K562 (cell line): ENCODE measurements at regions not wholly inside any gene's neighbourhood (a gene's known extent, or its start where the extent isn't known, plus 50 kb on each side); places are given as distances from the start of the nearest gene placed in this dataset.
A peak's percentile ranks its signal among the peaks of the same experiment; 100 is the strongest.

ENCODE experiments used
- ATAC-seq: fragments of 200-7000 bp; cut with Tn5 transposase; 3 replicates; pipeline ENCODE4 v1.9.1; 2020; ENCODE audit warnings: moderate library complexity
- BruUV-seq: library from RNA; stranded (reverse); fragments of 400-500 nt; replicated peaks from 2 replicates; lab custom pipeline; 2021; lab: Mats Ljungman, UMichigan
- CTCF ChIA-PET: fragments of 300-600 bp; formaldehyde crosslinking; extraction: SDS; loops from one replicate; lab custom pipeline; 2021; ENCODE audit warnings: low intra/inter-chr PET ratio; lab: Yijun Ruan, JAX
- POLR2A ChIA-PET: fragments of 300-600, 350-650 bp; sonication (Branson Sonifier 250); formaldehyde crosslinking; extraction: SDS; loops from one replicate; lab custom pipeline; 2021; ENCODE audit warnings: antibody characterized with exemption, inconsistent platforms; lab: Yijun Ruan, JAX
- DNase-seq, 4 experiments: peaks; one replicate each; pipeline versions ENCODE4 v3.0.0 to v3.0.0-alpha.2; 2011 to 2018; ENCODE audit warnings: low spot score in 3 of 4, mixed read lengths in 3 of 4; ENCODE audit errors: extremely low read depth in 1 of 4
- FAIRE-seq: peaks from 2 replicates; lab custom pipeline; 2011; peaks lifted over from hg19 to GRCh38; lab: Jason Lieb, UNC
- H2AFZ ChIP-seq: 2 replicates; pipeline ENCODE4 v1.6.0; 2011; ENCODE audit warnings: low read depth, low read length, control low read depth, inconsistent platforms
- H3K27ac ChIP-seq: fragments of 200-600 bp; 3 replicates; pipeline ENCODE4 v1.8.0; 2011; ENCODE audit warnings: low read depth, mild to moderate bottlenecking, control low read depth, inconsistent platforms, low read length, moderate library complexity, mixed read lengths; ENCODE audit errors: extremely low read depth
- H3K27me3 ChIP-seq, 2 experiments: fragments of 300-600 bp in 1 of 2; 2 replicates in 1 of 2; 3 replicates in 1 of 2; pipeline versions ENCODE4 v1.6.0 to v1.8.0; 2011; ENCODE audit warnings: inconsistent platforms in 2 of 2, low read length in 2 of 2, mild to moderate bottlenecking in 1 of 2, mixed read lengths in 1 of 2, moderate library complexity in 1 of 2; ENCODE audit not compliant: control insufficient read depth in 2 of 2, insufficient read depth in 2 of 2
- H3K36me3 ChIP-seq: fragments of 300-600 bp; 3 replicates; pipeline ENCODE4 v1.8.0; 2011; ENCODE audit warnings: mild to moderate bottlenecking, low read length, inconsistent platforms; ENCODE audit not compliant: control insufficient read depth, insufficient read depth
- H3K4me1 ChIP-seq, 2 experiments: fragments of 200-600 bp in 1 of 2; replicated peaks in 1 of 2; 2 replicates in 1 of 2; 3 replicates in 1 of 2; pipeline versions ENCODE4 v1.5.1 to v1.8.0; 2011; ENCODE audit warnings: inconsistent platforms in 2 of 2, low read length in 2 of 2, mild to moderate bottlenecking in 1 of 2, mixed read lengths in 1 of 2, moderate library complexity in 1 of 2; ENCODE audit not compliant: control insufficient read depth in 2 of 2, insufficient read depth in 2 of 2
- H3K4me2 ChIP-seq: 2 replicates; pipeline ENCODE4 v1.6.1; 2011; ENCODE audit warnings: low read length, control low read depth, inconsistent platforms, mixed read lengths; ENCODE audit not compliant: insufficient read depth
- H3K4me3 ChIP-seq: fragments of 200-600 bp; sonication (generic), shearing (Covaris generic); 2 replicates; pipeline ENCODE4 v1.5.1; 2016; ENCODE audit warnings: control low read depth, inconsistent platforms
- H3K79me2 ChIP-seq: fragments of 200-600 bp; 3 replicates; pipeline ENCODE4 v1.8.0; 2011; ENCODE audit warnings: low read length, inconsistent platforms; ENCODE audit not compliant: control insufficient read depth, insufficient read depth
- H3K9ac ChIP-seq, 2 experiments: 2 replicates each; pipeline versions ENCODE4 v1.6.0 to v1.6.1; 2011; ENCODE audit warnings: low read depth in 2 of 2, low read length in 2 of 2, control low read depth in 1 of 2, inconsistent platforms in 1 of 2, mild to moderate bottlenecking in 1 of 2, mixed read lengths in 1 of 2; ENCODE audit not compliant: insufficient read depth in 1 of 2
- H3K9me1 ChIP-seq: one replicate; pipeline ENCODE4 v1.6.0; 2011; ENCODE audit warnings: inconsistent platforms, mild to moderate bottlenecking, low read length, moderate library complexity; ENCODE audit not compliant: control insufficient read depth, insufficient read depth
- H3K9me3 ChIP-seq: replicated peaks from 2 replicates; pipeline ENCODE4 v1.5.1; 2011; ENCODE audit warnings: low read depth, low read length, inconsistent platforms; ENCODE audit not compliant: control insufficient read depth, insufficient read depth
- H4K20me1 ChIP-seq: replicated peaks from 2 replicates; pipeline ENCODE4 v1.6.1; 2011; ENCODE audit warnings: low read length, inconsistent platforms, mixed read lengths; ENCODE audit not compliant: control insufficient read depth, insufficient read depth
- FIP1L1 ChIP-seq: fragments of 200-400 bp; formaldehyde crosslinking; IDR thresholded peaks from 2 replicates; pipeline ENCODE4 v1.6.1; 2018; ENCODE audit warnings: mild to moderate bottlenecking, low read depth, low read length; ENCODE audit not compliant: poor library complexity, severe bottlenecking
- HNRNPH1 ChIP-seq: fragments of 200-400 bp; formaldehyde crosslinking; optimal IDR thresholded peaks from 2 replicates; pipeline ENCODE3; 2017; ENCODE audit warnings: low read depth, mild to moderate bottlenecking, low read length, moderate library complexity
- KAT8 ChIP-seq: fragments of 450-650 bp; IDR thresholded peaks from 2 replicates; pipeline ENCODE4 v1.6.1; 2016; ENCODE audit warnings: low read depth, mild to moderate bottlenecking
- POLR2B ChIP-seq: fragments of 450-650 bp; IDR thresholded peaks from 2 replicates; pipeline ENCODE4 v1.6.1; 2018; ENCODE audit warnings: low read depth; ENCODE audit not compliant: partially characterized antibody
- RAD21 ChIP-seq, 2 experiments: fragments of 250-450 bp in 1 of 2; fragments of 450-650 bp in 1 of 2; sonication (Bioruptor Pico) in 1 of 2; formaldehyde crosslinking in 1 of 2; IDR thresholded peaks in 1 of 2; conservative IDR thresholded peaks in 1 of 2; 2 replicates each; pipeline versions ENCODE4 v1.4.0 to v1.8.0; 2020 to 2022; ENCODE audit warnings: mild to moderate bottlenecking in 2 of 2, moderate library complexity in 1 of 2
- SNRNP70 ChIP-seq: fragments of 200-400 bp; formaldehyde crosslinking; optimal IDR thresholded peaks from 2 replicates; pipeline ENCODE3; 2017; ENCODE audit warnings: low read depth, low read length
- ZNF707 ChIP-seq: fragments of 250-450 bp; sonication (Bioruptor Pico); conservative IDR thresholded peaks from 2 replicates; pipeline ENCODE4 v1.8.0; 2022; ENCODE audit warnings: inconsistent platforms, mild to moderate bottlenecking, moderate library complexity
- ZZZ3 ChIP-seq: fragments of 450-650 bp; IDR thresholded peaks from 2 replicates; pipeline ENCODE4 v1.6.1; 2016; ENCODE audit warnings: antibody characterized with exemption, mild to moderate bottlenecking, moderate library complexity
- WGBS: fragments of 100-300 bp; shearing (Covaris generic); methylation state at CpG from one replicate; pipeline ENCODE4 v1.1.6; 2016; ENCODE audit warnings: low coverage, mixed read lengths; ENCODE audit not compliant: insufficient coverage; ENCODE audit errors: missing lambda C conversion rate; 5-methylcytosine and 5-hydroxymethylcytosine counted together
- in situ Hi-C: fragments of 300-500 bp; cut with MboI; formaldehyde crosslinking; loops from 4 replicates; pipeline ENCODE4 v1.15.0; 2018; ENCODE audit warnings: inconsistent platforms, mixed read lengths
- intact Hi-C: fragments of 100-400 bp; cut with micrococcal nuclease; formaldehyde crosslinking; loops from 2 replicates; pipeline ENCODE4 v1.14.2; 2022

- H2AFZ ChIP-seq: no peak overlapping the region
- no peak overlapping the region for H3K4me2 ChIP-seq
- no peaks in the 10 kb centered on the region for H3K36me3 ChIP-seq
- H3K9me3 ChIP-seq: no peaks in the 10 kb centered on the region
- 0% methylated on average over 2 of the region's 2 CpGs for WGBS
- in situ Hi-C loops: no loop called here
- intact Hi-C loops: no loop called here
- DNase-seq (no peak), ATAC-seq (no peak)
- no peaks in the 10 kb centered on the region for H3K9me1 ChIP-seq
- H3K4me3 ChIP-seq: no peak overlapping the region
- no peaks in the 10 kb centered on the region for H4K20me1 ChIP-seq
- H3K4me1 ChIP-seq: no peaks in the 10 kb centered on the region
- ChIA-PET POLR2A (interaction anchor here (0.5 kb wide), 1 partner anchor 39 kb away, joined by 3 read pairs; no protein-coding TSS in a partner anchor), CTCF (no interaction called here)
- H3K27ac ChIP-seq: no peak overlapping the region
- H3K9ac ChIP-seq: no peak overlapping the region
- no peaks in the 10 kb centered on the region for H3K27me3 ChIP-seq
- no peaks in the 10 kb centered on the region for H3K79me2 ChIP-seq
- TF ChIP-seq SNRNP70 (no peak), HNRNPH1 (no peak), ZZZ3 (no peak), FIP1L1 (no peak), RAD21 (CRISPR knock-in tag; conservative IDR thresholded peaks at IDR 0.05 in 1 of 2, IDR thresholded peaks at IDR 0.05 in 1 of 2) (no peak)
- TF ChIP-seq, all 486 proteins: peak for 0
- BruUV-seq: no TSS peak
- no peak for FAIRE-seq
Observed at GRCh38 chr11:100619484-100619883, 67.6 kb upstream of the ARHGAP42 start.

GRCh38 chr11:100622404-100622803 is 64.7 kb upstream of the ARHGAP42 start:
- no peaks in the 10 kb centered on the region for H3K27me3 ChIP-seq
- POLR2A ChIA-PET: no interaction called here
- H3K4me1 ChIP-seq: no peaks in the 10 kb centered on the region
- no peak overlapping the region for H3K9ac ChIP-seq
- no peak for ATAC-seq
- H2AFZ ChIP-seq: no peak overlapping the region
- TF ChIP-seq KAT8: no peak
- TF ChIP-seq POLR2B: no peak
- peak; percentile 90 for TF ChIP-seq ZNF707
- H3K4me3 ChIP-seq: no peak overlapping the region
- intact Hi-C loops (no loop called here), in situ Hi-C loops (no loop called here)
- no peaks in the 10 kb centered on the region for H4K20me1 ChIP-seq
- H3K4me2 ChIP-seq: no peak overlapping the region
- no peaks in the 10 kb centered on the region for H3K9me1 ChIP-seq
- DNase-seq: no peak
- FAIRE-seq: no peak
- CTCF ChIA-PET: no interaction called here
- WGBS: 10% methylated on average over 1 of the region's 1 CpG
- BruUV-seq: no TSS peak
- H3K79me2 ChIP-seq: no peaks in the 10 kb centered on the region
- no peaks in the 10 kb centered on the region for H3K36me3 ChIP-seq
- H3K27ac ChIP-seq: no peak overlapping the region
- no peaks in the 10 kb centered on the region for H3K9me3 ChIP-seq
